Upper lobe of left lung (tissue), 4 donors: ENCODE measurements at regions not wholly inside any gene's neighbourhood (a gene's known extent, or its start where the extent isn't known, plus 50 kb on each side); places are given as distances from the start of the nearest gene placed in this dataset.

Experiments used
- POLR2A ChIP-seq, 4 donors: fragments of 450-650 bp; IDR thresholded peaks; one replicate each; pipeline ENCODE4 v1.5.1; 2016 to 2017; ENCODE audit warnings: antibody characterized with exemption in 4 of 4, mild to moderate bottlenecking in 2 of 4
- POLR2AphosphoS5 ChIP-seq, 2 donors: sonication (generic); formaldehyde crosslinking; IDR thresholded peaks; one replicate each; pipeline ENCODE4 v1.5.1; 2017; ENCODE audit warnings: antibody characterized with exemption in 2 of 2
- TF ChIP-seq, protein P1 (sequence below), 6 experiments: fragments of 450-650 bp in 4 of 6; fragments of 200-600 bp in 2 of 6; sonication (generic) in 2 of 6; IDR thresholded peaks; one replicate each; pipeline ENCODE4 v1.5.1; 2016 to 2019; ENCODE audit warnings: antibody characterized with exemption in 6 of 6

DNA sequence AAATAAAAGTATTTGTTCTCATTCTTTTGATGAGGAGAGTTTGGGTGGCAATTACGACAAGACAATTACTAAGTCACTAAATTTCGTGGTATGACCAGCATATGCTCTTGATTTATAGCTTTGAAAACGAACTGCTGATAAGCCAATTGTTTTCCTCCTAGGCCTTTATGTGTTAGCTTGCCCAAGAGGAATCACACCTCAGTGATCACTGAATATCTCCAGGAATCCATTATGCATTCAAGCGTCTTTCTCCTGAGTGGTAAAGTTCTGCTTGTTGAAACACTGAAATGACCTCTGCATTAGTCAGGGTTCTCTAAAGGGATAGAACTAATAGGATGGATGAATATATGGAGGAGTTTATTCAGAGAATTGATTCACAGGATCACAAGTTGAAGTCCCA lies 677.7 kb upstream of the MEF2C start:
- TF ChIP-seq POLR2A (IDR thresholded peaks at IDR 0.05) (no peak), POLR2AphosphoS5 (IDR thresholded peaks at IDR 0.05) (no peak)
- TF ChIP-seq, protein P1, sequence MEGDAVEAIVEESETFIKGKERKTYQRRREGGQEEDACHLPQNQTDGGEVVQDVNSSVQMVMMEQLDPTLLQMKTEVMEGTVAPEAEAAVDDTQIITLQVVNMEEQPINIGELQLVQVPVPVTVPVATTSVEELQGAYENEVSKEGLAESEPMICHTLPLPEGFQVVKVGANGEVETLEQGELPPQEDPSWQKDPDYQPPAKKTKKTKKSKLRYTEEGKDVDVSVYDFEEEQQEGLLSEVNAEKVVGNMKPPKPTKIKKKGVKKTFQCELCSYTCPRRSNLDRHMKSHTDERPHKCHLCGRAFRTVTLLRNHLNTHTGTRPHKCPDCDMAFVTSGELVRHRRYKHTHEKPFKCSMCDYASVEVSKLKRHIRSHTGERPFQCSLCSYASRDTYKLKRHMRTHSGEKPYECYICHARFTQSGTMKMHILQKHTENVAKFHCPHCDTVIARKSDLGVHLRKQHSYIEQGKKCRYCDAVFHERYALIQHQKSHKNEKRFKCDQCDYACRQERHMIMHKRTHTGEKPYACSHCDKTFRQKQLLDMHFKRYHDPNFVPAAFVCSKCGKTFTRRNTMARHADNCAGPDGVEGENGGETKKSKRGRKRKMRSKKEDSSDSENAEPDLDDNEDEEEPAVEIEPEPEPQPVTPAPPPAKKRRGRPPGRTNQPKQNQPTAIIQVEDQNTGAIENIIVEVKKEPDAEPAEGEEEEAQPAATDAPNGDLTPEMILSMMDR (IDR thresholded peaks at IDR 0.05) = no peak
